ENCODE measurements at regions not wholly inside any gene's neighbourhood (a gene's known extent, or its start where the extent isn't known, plus 50 kb on each side); places are given as distances from the start of the nearest gene placed in this dataset.

DNA sequence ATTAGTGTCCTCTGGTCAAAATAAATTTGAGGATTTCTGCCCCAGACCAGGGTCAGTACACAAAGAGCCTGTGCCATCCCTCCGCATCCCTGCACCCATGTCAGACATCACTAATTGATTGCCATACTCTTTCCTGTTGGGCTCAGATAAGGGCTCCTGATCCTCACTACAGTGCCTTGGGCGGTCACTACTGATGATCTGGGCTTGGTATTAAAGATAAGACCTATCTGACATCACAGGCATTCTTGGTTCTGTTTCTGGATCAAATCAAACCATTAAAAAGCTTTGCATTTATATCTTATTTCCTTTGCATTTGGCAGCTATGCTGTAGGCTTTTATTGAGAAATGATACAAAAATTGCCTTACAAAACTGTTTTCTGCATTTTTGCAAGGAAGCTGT is 103.5 kb upstream of the TENM4 start:
- no peak for DNase-seq (ENCODE audit: extremely low read depth, low read depth)
- H3K4me3 ChIP-seq (replicated peaks; ENCODE audit: low read depth, low read length): no peak overlapping the region
- TF ChIP-seq, protein P1, sequence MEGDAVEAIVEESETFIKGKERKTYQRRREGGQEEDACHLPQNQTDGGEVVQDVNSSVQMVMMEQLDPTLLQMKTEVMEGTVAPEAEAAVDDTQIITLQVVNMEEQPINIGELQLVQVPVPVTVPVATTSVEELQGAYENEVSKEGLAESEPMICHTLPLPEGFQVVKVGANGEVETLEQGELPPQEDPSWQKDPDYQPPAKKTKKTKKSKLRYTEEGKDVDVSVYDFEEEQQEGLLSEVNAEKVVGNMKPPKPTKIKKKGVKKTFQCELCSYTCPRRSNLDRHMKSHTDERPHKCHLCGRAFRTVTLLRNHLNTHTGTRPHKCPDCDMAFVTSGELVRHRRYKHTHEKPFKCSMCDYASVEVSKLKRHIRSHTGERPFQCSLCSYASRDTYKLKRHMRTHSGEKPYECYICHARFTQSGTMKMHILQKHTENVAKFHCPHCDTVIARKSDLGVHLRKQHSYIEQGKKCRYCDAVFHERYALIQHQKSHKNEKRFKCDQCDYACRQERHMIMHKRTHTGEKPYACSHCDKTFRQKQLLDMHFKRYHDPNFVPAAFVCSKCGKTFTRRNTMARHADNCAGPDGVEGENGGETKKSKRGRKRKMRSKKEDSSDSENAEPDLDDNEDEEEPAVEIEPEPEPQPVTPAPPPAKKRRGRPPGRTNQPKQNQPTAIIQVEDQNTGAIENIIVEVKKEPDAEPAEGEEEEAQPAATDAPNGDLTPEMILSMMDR (IDR thresholded peaks at IDR 0.05; ENCODE audit: low read depth, low read length, missing control alignments): no peak

DNA sequence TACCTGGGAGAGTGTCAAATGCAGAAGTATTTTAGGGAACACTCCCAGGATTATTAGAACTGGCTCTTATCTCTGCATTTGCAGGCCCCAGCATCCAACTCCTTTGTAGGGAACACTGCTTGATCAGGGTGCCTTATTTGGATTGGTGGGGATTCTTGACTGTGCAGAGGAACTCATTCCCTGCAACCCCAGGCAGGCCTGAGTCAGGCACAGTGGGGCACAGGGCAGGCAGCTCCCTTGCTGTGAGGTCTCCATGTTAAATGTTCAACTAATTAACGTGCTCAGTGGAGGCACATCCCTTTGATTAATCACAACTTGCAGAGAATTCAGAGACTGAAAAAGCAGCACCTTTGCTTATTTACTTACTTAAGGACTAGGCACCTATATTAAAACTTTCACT is 102.3 kb upstream of the TENM4 start:
- no peak for DNase-seq (ENCODE audit: extremely low read depth, low read depth)
- H3K4me3 ChIP-seq (replicated peaks; ENCODE audit: low read depth, low read length): no peak overlapping the region
- TF ChIP-seq, protein P1 (IDR thresholded peaks at IDR 0.05; ENCODE audit: low read depth, low read length, missing control alignments): no peak

DNA sequence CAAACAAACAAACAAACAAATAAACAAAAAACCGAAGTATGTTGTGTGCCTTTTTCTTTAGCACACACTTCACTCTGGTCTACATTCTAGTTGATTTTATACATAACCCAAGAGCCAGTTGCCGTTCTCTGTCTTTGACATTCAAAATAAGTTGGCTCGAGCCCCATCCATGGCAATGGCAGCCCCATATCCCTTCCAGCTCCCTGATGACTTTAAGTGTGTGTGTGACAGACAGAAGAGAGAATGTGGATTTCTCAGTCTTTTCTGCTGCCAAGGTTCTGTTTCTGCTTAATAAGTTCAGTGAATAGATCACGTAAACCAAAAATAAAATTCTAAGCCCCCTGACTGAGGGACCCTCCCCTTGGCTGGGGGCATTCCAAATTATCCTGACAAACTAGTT is 100.6 kb upstream of the TENM4 start:
- no peak overlapping the region for H3K4me3 ChIP-seq (replicated peaks; ENCODE audit: low read depth, low read length)
- no peak for DNase-seq (ENCODE audit: extremely low read depth, low read depth)
- TF ChIP-seq, protein P1 (IDR thresholded peaks at IDR 0.05; ENCODE audit: low read depth, low read length, missing control alignments): no peak

DNA sequence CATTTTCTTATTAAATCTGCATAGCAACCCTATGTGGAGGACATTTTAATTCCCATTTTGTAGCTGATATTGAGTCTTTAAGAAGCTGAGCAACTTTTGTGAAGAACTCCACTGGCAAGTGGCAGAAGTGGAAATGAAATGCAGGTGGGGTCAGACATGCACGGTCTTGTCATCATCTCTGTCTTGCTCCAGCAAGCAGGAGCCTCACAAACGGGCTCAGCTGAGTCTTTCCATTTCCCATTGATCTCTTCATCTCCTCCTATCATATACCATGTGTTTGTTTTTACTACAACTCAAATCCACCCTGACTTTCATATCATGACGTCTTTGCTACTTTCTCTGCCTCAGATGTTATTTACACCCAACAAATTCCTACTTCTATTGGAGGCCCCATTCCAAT is 97.9 kb upstream of the TENM4 start:
- TF ChIP-seq, protein P1 (IDR thresholded peaks at IDR 0.05; ENCODE audit: low read depth, low read length, missing control alignments): no peak
- no peak for DNase-seq (ENCODE audit: extremely low read depth, low read depth)
- no peak overlapping the region for H3K4me3 ChIP-seq (replicated peaks; ENCODE audit: low read depth, low read length)

DNA sequence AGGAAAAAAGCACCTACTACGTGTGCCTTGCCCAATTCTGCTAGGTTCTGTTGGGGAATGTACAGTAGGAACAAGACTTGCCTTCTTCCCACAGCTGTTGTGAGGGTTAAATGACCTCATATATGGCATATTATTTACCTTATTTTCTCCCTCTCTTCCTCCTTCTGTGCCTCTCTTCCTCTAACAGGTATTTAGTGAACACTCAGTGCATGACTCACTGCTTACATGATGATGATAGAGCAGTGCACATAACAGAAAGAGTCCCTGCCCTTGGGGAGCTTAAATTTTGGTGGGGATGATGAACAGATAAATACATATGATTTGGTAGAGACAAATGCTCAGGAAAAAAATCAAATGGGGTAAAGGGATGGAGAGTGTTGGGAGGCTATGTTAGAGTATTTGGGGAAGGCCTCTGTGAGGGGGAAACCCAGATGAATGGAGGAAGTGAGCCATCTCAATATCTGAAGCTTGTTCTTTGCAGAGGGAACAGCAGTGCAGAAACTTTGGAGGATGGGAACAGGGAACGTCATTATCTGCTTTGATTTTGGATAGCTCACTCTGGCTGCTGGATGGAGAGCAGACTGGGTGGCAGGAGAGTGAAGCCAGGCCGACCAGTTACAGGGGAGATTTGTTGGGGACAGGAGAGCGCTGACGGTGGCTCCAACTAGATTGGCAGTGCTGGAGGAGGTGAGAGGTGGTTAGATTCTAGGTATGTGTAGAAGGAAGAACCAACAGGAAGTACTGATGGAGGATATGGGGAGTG is 95.5 kb upstream of the TENM4 start:
- TF ChIP-seq, protein P1 (IDR thresholded peaks at IDR 0.05; ENCODE audit: low read depth, low read length, missing control alignments): no peak
- no peak for DNase-seq (ENCODE audit: extremely low read depth, low read depth)
- no peak overlapping the region for H3K4me3 ChIP-seq (replicated peaks; ENCODE audit: low read depth, low read length)

DNA sequence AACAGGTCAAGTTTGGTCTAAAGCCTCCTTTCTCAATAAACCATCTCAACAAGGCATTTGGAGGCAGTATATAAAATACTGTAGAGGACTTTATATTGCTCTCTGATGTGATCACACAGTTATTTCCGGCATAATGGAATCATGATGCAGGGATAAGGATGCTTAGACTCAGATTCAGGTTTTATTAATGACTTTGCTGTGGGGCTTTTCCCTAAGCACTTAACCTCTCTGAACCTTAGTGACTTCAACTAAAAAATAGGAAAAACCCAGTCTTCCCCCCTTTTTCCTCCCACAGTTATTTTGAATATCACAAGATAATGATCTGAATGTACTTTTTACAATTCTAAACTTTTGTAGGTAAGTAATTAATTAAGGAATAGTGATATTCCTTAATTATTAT is 94.8 kb upstream of the TENM4 start:
- H3K4me3 ChIP-seq (replicated peaks; ENCODE audit: low read depth, low read length): no peak overlapping the region
- TF ChIP-seq, protein P1 (IDR thresholded peaks at IDR 0.05; ENCODE audit: low read depth, low read length, missing control alignments): no peak
- DNase-seq (ENCODE audit: extremely low read depth, low read depth): no peak

DNA sequence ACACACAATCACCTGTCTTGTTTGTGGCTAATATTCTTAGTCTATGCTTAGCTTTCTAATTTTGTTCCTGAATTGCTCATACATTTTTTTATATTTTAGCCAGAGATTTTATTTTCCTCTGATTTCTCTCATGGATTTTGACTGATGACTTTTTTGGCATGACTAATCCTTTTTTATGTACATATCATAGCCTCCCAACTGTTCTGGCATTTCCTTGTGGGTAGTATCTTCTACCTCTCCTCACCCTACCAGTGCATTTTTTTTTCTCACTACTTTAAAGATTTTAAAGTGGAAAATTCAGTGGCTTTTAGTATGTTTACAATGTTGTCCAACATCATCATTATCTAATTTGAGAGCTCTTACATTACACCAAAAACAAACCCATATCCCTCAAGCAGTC is 84.4 kb upstream of the TENM4 start:
- no peak for DNase-seq (ENCODE audit: extremely low read depth, low read depth)
- H3K4me3 ChIP-seq (replicated peaks; ENCODE audit: low read depth, low read length): no peak overlapping the region
- TF ChIP-seq, protein P1 (IDR thresholded peaks at IDR 0.05; ENCODE audit: low read depth, low read length, missing control alignments): no peak

All from HFF-Myc (cell line).